IPS-18c (cell line): ENCODE measurements at regions not wholly inside any gene's neighbourhood (a gene's known extent, or its start where the extent isn't known, plus 50 kb on each side); places are given as distances from the start of the nearest gene placed in this dataset.

Source experiments
- H3K4me3 ChIP-seq: 2 replicates; pipeline ENCODE4 v1.7.0; 2013; ENCODE audit warnings: low read depth, mild to moderate bottlenecking, low read length, moderate library complexity; ENCODE audit not compliant: insufficient read depth
- H3K9me3 ChIP-seq: one replicate; pipeline ENCODE4 v1.6.1; 2013; ENCODE audit warnings: mild to moderate bottlenecking, low read length, moderate library complexity; ENCODE audit not compliant: control insufficient read depth, insufficient read depth

GRCh38 chr3:178244733-178245709, 291.2 kb upstream of the KCNMB2 start:
- Histone ChIP-seq H3K9me3 (no peaks in the 10 kb centered on the region), H3K4me3 (no peak overlapping the region)

DNA sequence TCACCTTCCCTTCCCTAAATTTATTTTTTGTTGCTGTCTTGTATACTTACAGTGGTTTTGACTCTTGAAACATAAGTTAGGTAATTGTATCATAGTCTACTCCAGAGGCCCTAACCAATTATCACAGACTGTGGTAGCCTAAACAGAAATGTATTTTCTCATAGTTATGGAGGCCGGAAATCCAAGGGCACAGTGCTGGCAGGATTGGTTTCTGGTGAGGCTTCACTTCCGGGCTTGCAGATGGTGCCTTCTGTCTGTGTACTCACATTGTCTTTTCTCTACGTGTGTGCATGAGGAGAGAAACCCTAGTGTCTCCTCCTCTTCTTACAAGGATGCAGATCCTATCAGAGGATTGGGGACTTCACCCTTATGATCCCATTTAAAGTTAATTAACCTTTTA, 290.2 kb upstream of the KCNMB2 start:
- Histone ChIP-seq H3K9me3 (no peaks in the 10 kb centered on the region), H3K4me3 (no peak overlapping the region)

- Histone ChIP-seq H3K4me3 (no peak overlapping the region), H3K9me3 (no peaks in the 10 kb centered on the region)
Measured at GRCh38 chr3:178255315-178255714, 280.9 kb upstream of the KCNMB2 start.

GRCh38 chr3:178257491-178257890, 278.7 kb upstream of the KCNMB2 start:
- Histone ChIP-seq H3K4me3 (no peak overlapping the region), H3K9me3 (no peaks in the 10 kb centered on the region)

GRCh38 chr3:178258121-178258520, 278.1 kb upstream of the KCNMB2 start:
- Histone ChIP-seq H3K9me3 (no peaks in the 10 kb centered on the region), H3K4me3 (no peak overlapping the region)

DNA sequence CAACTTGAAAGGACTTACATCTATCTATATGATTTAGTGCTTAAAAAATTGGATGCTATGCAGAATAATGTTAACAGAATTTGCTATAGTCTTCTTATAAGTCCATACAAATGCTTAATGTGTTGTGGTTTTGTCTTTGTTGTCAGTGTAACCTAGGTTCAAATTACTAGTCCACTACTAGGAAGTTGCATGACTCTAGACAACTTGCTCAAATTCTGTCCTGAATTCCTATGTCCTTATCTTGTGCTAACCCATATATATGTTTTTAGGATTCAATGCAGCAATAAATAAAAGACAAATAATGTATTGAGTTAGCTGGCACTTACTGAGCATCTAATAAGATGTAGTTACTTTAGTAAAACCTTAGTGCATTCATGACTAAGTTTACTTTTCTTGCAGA, 276.5 kb upstream of the KCNMB2 start:
- Histone ChIP-seq H3K9me3 (no peaks in the 10 kb centered on the region), H3K4me3 (no peak overlapping the region)

DNA sequence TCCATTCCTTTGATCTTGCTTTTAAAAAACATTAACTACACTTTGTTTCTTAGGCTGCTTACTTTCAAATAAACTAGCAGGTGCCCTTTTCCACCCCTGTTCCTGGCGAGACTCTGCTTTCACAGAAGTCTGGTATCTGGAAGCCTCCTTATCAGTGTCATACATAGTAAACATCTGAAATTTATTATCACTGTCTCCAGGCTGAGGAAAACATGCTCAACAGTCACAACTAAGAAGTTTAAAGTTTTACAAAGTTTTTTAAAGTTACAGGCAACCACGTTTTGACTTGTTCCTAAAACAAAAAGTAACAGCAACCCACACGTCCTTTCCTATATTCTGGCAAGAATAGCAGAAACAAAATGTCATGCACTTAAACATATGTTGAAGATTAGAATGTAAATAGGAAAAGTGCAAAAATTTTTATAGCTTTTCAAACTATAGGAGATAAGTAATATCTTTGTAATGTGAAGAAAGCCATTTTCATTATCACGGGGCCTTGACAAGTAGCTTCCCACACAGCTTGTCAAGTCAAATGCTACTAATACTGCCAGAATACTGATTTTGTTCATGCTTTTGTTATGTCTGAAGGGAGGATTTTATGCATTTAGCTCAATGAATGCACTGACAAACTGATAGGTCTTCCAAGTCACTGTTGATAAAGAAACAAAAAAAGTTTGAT, 275.2 kb upstream of the KCNMB2 start:
- Histone ChIP-seq H3K9me3 (no peaks in the 10 kb centered on the region), H3K4me3 (no peak overlapping the region)

- Histone ChIP-seq H3K4me3 (no peak overlapping the region), H3K9me3 (no peaks in the 10 kb centered on the region)
Measured at GRCh38 chr3:178263236-178263916, 272.9 kb upstream of the KCNMB2 start.

- Histone ChIP-seq H3K4me3 (no peak overlapping the region), H3K9me3 (no peaks in the 10 kb centered on the region)
Measured at GRCh38 chr3:178267158-178267844, 268.9 kb upstream of the KCNMB2 start.

DNA sequence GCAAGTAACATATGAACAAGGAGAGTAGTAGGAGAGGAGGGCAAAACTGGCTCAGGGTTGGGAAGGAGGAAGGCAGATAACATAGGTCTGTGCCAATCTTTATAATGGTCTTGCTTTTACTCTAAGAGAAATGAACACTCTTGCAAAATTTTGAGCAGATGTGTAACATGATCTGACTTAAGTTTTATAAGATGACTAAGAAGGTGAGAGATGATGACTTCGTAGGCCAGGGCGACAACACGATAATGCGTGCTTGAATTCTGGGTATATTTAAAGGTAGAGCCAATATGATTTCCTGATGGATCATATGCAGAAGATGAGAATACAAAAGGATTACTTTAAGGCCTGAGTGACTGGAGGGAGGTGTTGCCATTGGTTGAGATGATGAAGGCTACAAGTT, 265.4 kb upstream of the KCNMB2 start:
- Histone ChIP-seq H3K4me3 (no peak overlapping the region), H3K9me3 (no peaks in the 10 kb centered on the region)

DNA sequence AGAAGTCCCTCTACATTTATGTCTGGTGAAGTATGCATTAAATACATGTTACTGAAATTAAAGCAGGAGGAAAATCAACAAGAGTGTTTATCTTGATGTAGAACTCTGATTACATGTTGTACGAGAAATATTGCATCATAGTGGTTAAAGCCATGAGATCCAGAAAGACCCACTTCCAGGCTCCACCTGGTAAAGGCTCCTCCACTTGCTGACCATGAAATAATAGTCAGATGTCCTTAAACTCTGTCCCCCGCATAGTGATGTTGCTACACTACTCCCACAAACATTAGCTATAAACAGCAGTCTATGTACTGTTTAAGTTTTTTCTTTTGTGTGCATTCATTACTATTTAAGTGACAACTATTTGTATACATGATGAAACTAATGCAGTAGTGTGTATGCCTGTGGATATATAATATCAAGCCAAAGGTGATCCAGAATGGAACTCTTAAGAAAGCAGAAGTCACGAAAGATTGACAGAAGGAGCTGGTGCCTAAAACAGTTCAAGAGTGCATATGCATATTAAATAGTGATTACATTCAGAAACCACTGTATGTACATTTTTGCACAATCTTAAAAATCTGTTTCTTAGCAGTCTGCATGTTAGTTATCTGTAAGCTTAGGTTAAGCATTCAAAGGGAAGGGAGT, 264.4 kb upstream of the KCNMB2 start:
- H3K4me3 ChIP-seq: no peak overlapping the region

GRCh38 chr3:178272841-178273240, 263.4 kb upstream of the KCNMB2 start:
- Histone ChIP-seq H3K9me3 (no peaks in the 10 kb centered on the region), H3K4me3 (no peak overlapping the region)

More for the DNA sequence above, 264.4 kb upstream of the KCNMB2 start:
- no peaks in the 10 kb centered on the region for H3K9me3 ChIP-seq

DNA sequence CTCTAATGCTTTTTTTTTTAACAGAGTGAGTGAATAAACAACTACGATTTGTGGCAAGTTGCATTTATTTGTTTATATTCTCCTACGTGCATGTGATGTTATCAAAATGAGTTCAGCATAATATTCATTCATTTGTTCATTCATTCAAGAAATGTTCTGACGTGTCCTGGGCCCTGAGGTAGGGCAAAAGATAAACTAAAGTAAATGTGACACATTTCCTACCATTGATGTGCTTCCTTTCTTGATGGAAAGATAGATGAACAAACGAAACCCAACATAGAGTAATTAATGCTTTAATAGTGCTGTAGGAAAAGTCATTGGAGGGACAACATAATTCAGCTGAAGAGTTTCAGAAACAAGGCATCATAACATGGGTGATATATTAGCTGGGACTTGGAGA, 261.5 kb upstream of the KCNMB2 start:
- no peaks in the 10 kb centered on the region for H3K9me3 ChIP-seq

GRCh38 chr3:178275311-178275710, 260.9 kb upstream of the KCNMB2 start:
- H3K9me3 ChIP-seq: no peaks in the 10 kb centered on the region

More for the DNA sequence above, 261.5 kb upstream of the KCNMB2 start:
- no peak overlapping the region for H3K4me3 ChIP-seq

GRCh38 chr3:178275793-178276192, 260.4 kb upstream of the KCNMB2 start:
- H3K9me3 ChIP-seq: no peaks in the 10 kb centered on the region
- no peak overlapping the region for H3K4me3 ChIP-seq

More at GRCh38 chr3:178275311-178275710, 260.9 kb upstream of the KCNMB2 start:
- H3K4me3 ChIP-seq: no peak overlapping the region

- no peaks in the 10 kb centered on the region for H3K9me3 ChIP-seq
- H3K4me3 ChIP-seq: no peak overlapping the region
Measured at GRCh38 chr3:178277605-178278004, 258.6 kb upstream of the KCNMB2 start.

DNA sequence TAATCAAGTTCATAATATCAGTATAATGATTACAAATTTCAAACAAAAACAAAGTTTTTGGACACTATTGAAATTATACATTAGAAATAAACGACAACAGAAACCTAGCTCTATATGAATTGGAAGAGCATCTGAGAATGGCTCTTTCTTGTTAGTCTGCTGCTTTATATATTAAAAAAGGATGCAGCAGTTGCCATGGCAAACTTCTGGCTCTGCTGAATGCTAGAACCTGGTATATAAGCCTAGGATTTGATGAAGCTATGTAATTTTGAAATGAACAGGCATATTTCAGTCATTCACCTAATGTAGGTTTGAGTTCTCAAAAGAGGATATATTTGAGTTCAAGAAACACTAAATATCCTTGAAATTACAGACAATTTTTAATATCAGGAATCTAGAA, 252.7 kb upstream of the KCNMB2 start:
- H3K4me3 ChIP-seq: no peak overlapping the region
- H3K9me3 ChIP-seq: no peaks in the 10 kb centered on the region
